Stomach (tissue), 8 donors: ENCODE measurements at regions not wholly inside any gene's neighbourhood (a gene's known extent, or its start where the extent isn't known, plus 50 kb on each side); places are given as distances from the start of the nearest gene placed in this dataset.
A peak's percentile ranks its signal among the peaks of the same experiment; 100 is the strongest.

Experiments
- DNase-seq, 2 donors: peaks; one replicate each; pipeline versions ENCODE4 v3.0.0 to v3.0.0-alpha.2; 2013 to 2019
- H3K27ac ChIP-seq, 5 donors: fragments of 200-600 bp in 4 of 5; sonication (generic) in 4 of 5; one replicate each; pipeline ENCODE4 v1.5.1; 2013 to 2019; ENCODE audit warnings: mild to moderate bottlenecking in 1 of 5, moderate library complexity in 1 of 5
- H3K27me3 ChIP-seq, 3 donors: fragments of 200-600 bp; sonication (generic); one replicate each; pipeline ENCODE4 v1.5.1; 2017 to 2019; ENCODE audit warnings: mixed run types in 1 of 3
- H3K36me3 ChIP-seq, 4 donors: fragments of 200-600 bp; sonication (generic); 1 replicate in 3 of 4; 2 replicates in 1 of 4; pipeline ENCODE4 v1.5.1; 2016 to 2019
- H3K4me1 ChIP-seq, 4 donors: fragments of 200-600 bp; sonication (generic); one replicate each; pipeline ENCODE4 v1.5.1; 2016 to 2019
- H3K4me3 ChIP-seq, 4 donors: fragments of 200-600 bp; sonication (generic) in 3 of 4; one replicate each; pipeline ENCODE4 v1.5.1; 2016 to 2019; ENCODE audit warnings: mild to moderate bottlenecking in 1 of 4
- H3K9me3 ChIP-seq, 4 donors: fragments of 200-600 bp; sonication (generic); one replicate each; pipeline ENCODE4 v1.5.1; 2016 to 2019
- EP300 ChIP-seq: sonication (generic); formaldehyde crosslinking; IDR thresholded peaks from one replicate; pipeline ENCODE4 v1.6.1; 2017; ENCODE audit warnings: antibody characterized with exemption
- POLR2A ChIP-seq, 4 donors: fragments of 450-650 bp; IDR thresholded peaks; one replicate each; pipeline ENCODE4 v1.6.1; 2016; ENCODE audit warnings: antibody characterized with exemption in 4 of 4, control low read depth in 2 of 4, mild to moderate bottlenecking in 1 of 4, moderate library complexity in 1 of 4
- POLR2AphosphoS5 ChIP-seq, 3 donors: sonication (generic); formaldehyde crosslinking; IDR thresholded peaks; one replicate each; pipeline ENCODE4 v1.6.1; 2016; ENCODE audit warnings: antibody characterized with exemption in 3 of 3
- WGBS, 5 donors: extraction: QIAGEN DNeasy Blood & Tissue Kit in 3 of 5; methylation state at CpG; one replicate each; pipeline versions ENCODE4 v1.1.5 to v1.1.7; 2013 to 2018; 5-methylcytosine and 5-hydroxymethylcytosine counted together
- intact Hi-C: fragments of 100-400 bp; cut with DNase I; formaldehyde crosslinking; loops from one replicate; pipeline ENCODE4 v1.15.1; 2023; ENCODE audit warnings: low total_unique reads
- TF ChIP-seq, protein P1 (sequence below), 7 experiments: fragments of 450-650 bp in 4 of 7; fragments of 200-600 bp in 3 of 7; sonication (generic) in 3 of 7; IDR thresholded peaks; one replicate each; pipeline ENCODE4 v1.5.1; 2016 to 2019; ENCODE audit warnings: antibody characterized with exemption in 7 of 7, control low read depth in 2 of 7, mild to moderate bottlenecking in 1 of 7
- donor health status: healthy with polysubstance abuse.
- donor health status: Bipolar disorder and iron deficiency.
- donor health status: healthy.

GRCh38 chr1:30330644-30331043 is 392.7 kb downstream of the MATN1 start:
- Histone ChIP-seq H3K4me3 (no peak overlapping the region), H3K9me3 (no peaks in the 10 kb centered on the region), H3K36me3 (no peaks in the 10 kb centered on the region), H3K4me1 (no peaks in the 10 kb centered on the region), H3K27ac (no peak overlapping the region), H3K27me3 (peaks cover 0 to 31% (median 0%) of the 10 kb centered on the region in 3 donors)
- 57 to 72% (median 68%) methylated on average over 5 to 7 of the region's 7 CpGs for WGBS, 5 donors
- intact Hi-C loops, result no loop called here
- TF ChIP-seq POLR2AphosphoS5 (IDR thresholded peaks at IDR 0.05) (no peak), POLR2A (IDR thresholded peaks at IDR 0.05) (no peak), EP300 (no peak)
- TF ChIP-seq, protein P1, sequence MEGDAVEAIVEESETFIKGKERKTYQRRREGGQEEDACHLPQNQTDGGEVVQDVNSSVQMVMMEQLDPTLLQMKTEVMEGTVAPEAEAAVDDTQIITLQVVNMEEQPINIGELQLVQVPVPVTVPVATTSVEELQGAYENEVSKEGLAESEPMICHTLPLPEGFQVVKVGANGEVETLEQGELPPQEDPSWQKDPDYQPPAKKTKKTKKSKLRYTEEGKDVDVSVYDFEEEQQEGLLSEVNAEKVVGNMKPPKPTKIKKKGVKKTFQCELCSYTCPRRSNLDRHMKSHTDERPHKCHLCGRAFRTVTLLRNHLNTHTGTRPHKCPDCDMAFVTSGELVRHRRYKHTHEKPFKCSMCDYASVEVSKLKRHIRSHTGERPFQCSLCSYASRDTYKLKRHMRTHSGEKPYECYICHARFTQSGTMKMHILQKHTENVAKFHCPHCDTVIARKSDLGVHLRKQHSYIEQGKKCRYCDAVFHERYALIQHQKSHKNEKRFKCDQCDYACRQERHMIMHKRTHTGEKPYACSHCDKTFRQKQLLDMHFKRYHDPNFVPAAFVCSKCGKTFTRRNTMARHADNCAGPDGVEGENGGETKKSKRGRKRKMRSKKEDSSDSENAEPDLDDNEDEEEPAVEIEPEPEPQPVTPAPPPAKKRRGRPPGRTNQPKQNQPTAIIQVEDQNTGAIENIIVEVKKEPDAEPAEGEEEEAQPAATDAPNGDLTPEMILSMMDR (IDR thresholded peaks at IDR 0.05), result no peak
- no peak for DNase-seq

GRCh38 chr1:30329802-30330557 is 393.4 kb downstream of the MATN1 start:
- Histone ChIP-seq H3K9me3 (no peaks in the 10 kb centered on the region), H3K27me3 (peaks cover 0 to 38% (median 0%) of the 10 kb centered on the region in 3 donors), H3K4me3 (no peak overlapping the region), H3K4me1 (no peaks in the 10 kb centered on the region), H3K27ac (no peak overlapping the region), H3K36me3 (no peaks in the 10 kb centered on the region)
- TF ChIP-seq POLR2AphosphoS5 (IDR thresholded peaks at IDR 0.05) (no peak), POLR2A (IDR thresholded peaks at IDR 0.05) (no peak), EP300 (no peak)
- TF ChIP-seq, protein P1 (IDR thresholded peaks at IDR 0.05), result no peak
- intact Hi-C loops, result no loop called here
- peak in 1 of 2 donors; percentile 14 for DNase-seq
- WGBS, 5 donors, result 68 to 77% (median 71%) methylated on average over 15 of the region's 15 CpGs

GRCh38 chr1:30329263-30329753 is 394.1 kb downstream of the MATN1 start:
- TF ChIP-seq POLR2A (IDR thresholded peaks at IDR 0.05) (no peak), EP300 (no peak), POLR2AphosphoS5 (IDR thresholded peaks at IDR 0.05) (no peak)
- TF ChIP-seq, protein P1 (IDR thresholded peaks at IDR 0.05), result no peak
- no peaks in the 10 kb centered on the region for H3K36me3 ChIP-seq
- intact Hi-C loops, result no loop called here
- H3K27ac ChIP-seq, result no peak overlapping the region
- peaks cover 0 to 43% (median 0%) of the 10 kb centered on the region in 3 donors for H3K27me3 ChIP-seq
- H3K9me3 ChIP-seq, result no peaks in the 10 kb centered on the region
- H3K4me1 ChIP-seq, result no peaks in the 10 kb centered on the region
- 73 to 84% (median 78%) methylated on average over 4 to 12 of the region's 12 CpGs for WGBS, 5 donors
- no peak overlapping the region for H3K4me3 ChIP-seq
- DNase-seq, result peak in 1 of 2 donors; percentile 13

GRCh38 chr1:30328401-30329262 is 394.8 kb downstream of the MATN1 start:
- 68 to 79% (median 78%) methylated on average over 8 to 9 of the region's 9 CpGs for WGBS, 5 donors
- no peaks in the 10 kb centered on the region for H3K4me1 ChIP-seq
- H3K27ac ChIP-seq, result no peak overlapping the region
- no peaks in the 10 kb centered on the region for H3K36me3 ChIP-seq
- no peak for TF ChIP-seq POLR2AphosphoS5 (IDR thresholded peaks at IDR 0.05)
- no peak for TF ChIP-seq EP300
- TF ChIP-seq, protein P1 (IDR thresholded peaks at IDR 0.05), result no peak
- no peak for TF ChIP-seq POLR2A (IDR thresholded peaks at IDR 0.05)
- peaks cover 0 to 50% (median 0%) of the 10 kb centered on the region in 3 donors for H3K27me3 ChIP-seq
- no peak overlapping the region for H3K4me3 ChIP-seq
- intact Hi-C loops, result no loop called here
- no peaks in the 10 kb centered on the region for H3K9me3 ChIP-seq
- DNase-seq, result peak in 1 of 2 donors; percentile 13
